ENCODE measurements at regions not wholly inside any gene's neighbourhood (a gene's known extent, or its start where the extent isn't known, plus 50 kb on each side); places are given as distances from the start of the nearest gene placed in this dataset.

DNA sequence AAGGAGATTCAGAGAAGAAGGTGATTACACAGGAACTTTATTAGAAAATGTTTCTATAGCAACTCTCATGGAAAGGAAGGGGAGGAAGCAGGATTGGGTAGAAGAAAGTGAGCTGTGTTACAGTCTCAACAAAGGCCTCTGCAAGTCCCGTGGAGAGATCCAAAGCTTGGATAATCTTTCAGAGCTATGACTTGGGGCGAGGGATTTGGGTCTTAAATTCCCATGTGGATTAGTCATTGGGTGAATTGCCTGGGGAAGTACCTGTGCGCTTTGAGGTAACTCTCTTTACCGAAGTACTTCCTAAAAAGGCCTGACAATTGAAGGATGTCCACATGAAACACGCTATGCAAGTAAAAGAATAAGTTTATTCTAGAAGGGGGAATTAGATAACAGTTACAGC, 133.8 kb upstream of the ANKRD50 start:
- no peak for TF ChIP-seq POLR2A (IDR thresholded peaks at IDR 0.05; ENCODE audit: low read length)
- TF ChIP-seq GATA1 (IDR thresholded peaks at IDR 0.05; ENCODE audit: low read depth, low read length) = no peak

Measured in erythroblast (primary cell).